ENCODE measurements at regions not wholly inside any gene's neighbourhood (a gene's known extent, or its start where the extent isn't known, plus 50 kb on each side); places are given as distances from the start of the nearest gene placed in this dataset.
"Not testable (repeated sequence)": the region's sequence is repeated elsewhere in the genome, so short reads cannot be mapped to it uniquely, and the experiment has no call there.

DNA sequence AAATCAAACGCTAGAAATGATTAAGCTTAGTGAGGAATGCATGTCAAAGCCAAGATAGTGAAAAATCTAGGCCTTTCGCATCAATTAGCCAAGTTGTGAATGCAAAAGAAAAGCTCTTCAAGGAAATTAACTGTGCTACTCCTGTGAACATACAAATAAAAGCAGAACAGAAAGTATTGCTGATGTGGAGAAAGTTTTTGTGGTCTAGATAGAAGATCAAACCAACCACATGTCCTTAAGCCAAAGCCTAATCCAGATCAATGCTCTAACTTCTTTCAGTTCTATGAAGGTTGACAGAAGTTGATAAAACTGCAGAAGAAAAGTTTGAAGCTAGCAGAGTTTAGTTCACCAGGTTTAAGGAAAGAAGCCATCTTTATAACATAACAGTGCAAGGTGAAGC is 1044.6 kb downstream of the CDH11 start:
- H3K27me3 ChIP-seq (ENCODE audit: control insufficient read depth, low read length), result no peaks in the 10 kb centered on the region
- no peaks in the 10 kb centered on the region for H3K36me3 ChIP-seq (ENCODE audit: control insufficient read depth, low read length)
- no peaks in the 10 kb centered on the region for H3K9me3 ChIP-seq (ENCODE audit: control insufficient read depth, insufficient read depth, low read length)
- no peak for TF ChIP-seq EZH2phosphoT487 (IDR thresholded peaks at IDR 0.05; ENCODE audit: borderline replicate concordance, low read length)
- TF ChIP-seq, protein P1, sequence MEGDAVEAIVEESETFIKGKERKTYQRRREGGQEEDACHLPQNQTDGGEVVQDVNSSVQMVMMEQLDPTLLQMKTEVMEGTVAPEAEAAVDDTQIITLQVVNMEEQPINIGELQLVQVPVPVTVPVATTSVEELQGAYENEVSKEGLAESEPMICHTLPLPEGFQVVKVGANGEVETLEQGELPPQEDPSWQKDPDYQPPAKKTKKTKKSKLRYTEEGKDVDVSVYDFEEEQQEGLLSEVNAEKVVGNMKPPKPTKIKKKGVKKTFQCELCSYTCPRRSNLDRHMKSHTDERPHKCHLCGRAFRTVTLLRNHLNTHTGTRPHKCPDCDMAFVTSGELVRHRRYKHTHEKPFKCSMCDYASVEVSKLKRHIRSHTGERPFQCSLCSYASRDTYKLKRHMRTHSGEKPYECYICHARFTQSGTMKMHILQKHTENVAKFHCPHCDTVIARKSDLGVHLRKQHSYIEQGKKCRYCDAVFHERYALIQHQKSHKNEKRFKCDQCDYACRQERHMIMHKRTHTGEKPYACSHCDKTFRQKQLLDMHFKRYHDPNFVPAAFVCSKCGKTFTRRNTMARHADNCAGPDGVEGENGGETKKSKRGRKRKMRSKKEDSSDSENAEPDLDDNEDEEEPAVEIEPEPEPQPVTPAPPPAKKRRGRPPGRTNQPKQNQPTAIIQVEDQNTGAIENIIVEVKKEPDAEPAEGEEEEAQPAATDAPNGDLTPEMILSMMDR (IDR thresholded peaks at IDR 0.05; ENCODE audit: low read depth, low read length, poor library complexity, severe bottlenecking), result no peak
- H3K9me2 ChIP-seq (replicated peaks; ENCODE audit: control insufficient read depth, low read length), result no peaks in the 10 kb centered on the region
- no peaks in the 10 kb centered on the region for H4K20me1 ChIP-seq (ENCODE audit: control insufficient read depth, insufficient read depth, low read depth, low read length)
- peaks cover 6% of the 10 kb centered on the region for H3K4me1 ChIP-seq (ENCODE audit: control insufficient read depth, low read length)
- no peak overlapping the region for H3K4me3 ChIP-seq (ENCODE audit: low read length)
- no peaks in the 10 kb centered on the region for H3F3A ChIP-seq (ENCODE audit: control insufficient read depth, insufficient read depth)
- H3K79me2 ChIP-seq (ENCODE audit: control insufficient read depth, low read length), result no peaks in the 10 kb centered on the region
- H3K4me2 ChIP-seq (ENCODE audit: low read length), result no peak overlapping the region
- H3K27ac ChIP-seq (ENCODE audit: low read depth, low read length), result no peak overlapping the region

DNA sequence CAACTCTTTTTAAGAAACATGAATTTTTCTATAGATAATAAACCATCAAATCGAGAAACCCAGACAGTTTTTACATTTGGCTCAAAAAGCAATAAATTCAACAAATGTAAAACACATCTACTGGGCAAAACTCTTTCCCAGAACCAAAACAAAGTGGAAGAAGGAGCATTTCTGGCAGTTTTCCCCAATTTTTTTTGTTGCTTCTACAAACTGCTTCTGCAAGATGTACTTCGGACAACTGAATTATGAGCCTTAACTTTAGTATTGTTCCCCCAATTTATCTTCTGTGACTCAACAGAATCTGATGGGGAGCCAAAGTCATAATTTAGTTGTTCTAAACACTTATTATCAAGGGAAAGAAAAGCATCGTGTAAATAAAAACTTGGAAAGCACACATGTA is 1047.2 kb downstream of the CDH11 start:
- H4K20me1 ChIP-seq (ENCODE audit: control insufficient read depth, insufficient read depth, low read depth, low read length), result no peaks in the 10 kb centered on the region
- H3K4me1 ChIP-seq (ENCODE audit: control insufficient read depth, low read length), result peaks cover 6% of the 10 kb centered on the region

DNA sequence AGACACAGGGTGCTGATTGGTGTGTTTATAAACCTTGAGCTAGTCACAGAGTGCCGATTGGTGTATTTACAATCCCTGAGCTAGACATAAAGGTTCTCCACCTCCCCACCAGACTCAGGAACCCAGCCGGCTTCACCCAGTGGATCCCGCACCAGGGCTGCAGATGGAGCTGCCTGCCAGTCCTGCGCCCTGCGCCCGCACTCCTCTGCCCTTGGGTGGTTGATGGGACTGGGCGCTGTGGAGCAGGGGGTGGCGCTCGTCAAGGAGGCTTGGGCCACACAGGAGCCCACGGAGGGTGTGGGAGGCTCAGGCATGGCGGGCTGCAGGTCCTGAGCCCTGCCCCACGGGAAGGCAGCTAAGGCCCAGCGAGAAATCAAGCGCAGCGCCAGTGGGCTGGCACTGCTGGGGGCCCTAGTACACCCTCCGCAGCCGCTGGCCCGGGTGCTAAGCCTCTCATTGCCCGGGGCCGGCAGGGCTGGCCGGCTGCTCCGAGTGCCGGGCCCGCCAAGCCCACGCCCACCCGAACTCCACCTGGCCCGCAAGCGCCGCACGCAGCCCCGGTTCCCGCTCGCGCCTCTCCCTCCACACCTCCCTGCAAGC is 1049.6 kb downstream of the CDH11 start:
- not testable (repeated sequence) for H3K36me3 ChIP-seq (ENCODE audit: control insufficient read depth, low read length); H3K27me3 ChIP-seq (ENCODE audit: control insufficient read depth, low read length); H3K9me3 ChIP-seq (ENCODE audit: control insufficient read depth, insufficient read depth, low read length); H3K4me1 ChIP-seq (ENCODE audit: control insufficient read depth, low read length); H3F3A ChIP-seq (ENCODE audit: control insufficient read depth, insufficient read depth); H3K9me2 ChIP-seq (replicated peaks; ENCODE audit: control insufficient read depth, low read length); H3K4me3 ChIP-seq (ENCODE audit: low read length); H3K27ac ChIP-seq (ENCODE audit: low read depth, low read length); H4K20me1 ChIP-seq (ENCODE audit: control insufficient read depth, insufficient read depth, low read depth, low read length); H3K4me2 ChIP-seq (ENCODE audit: low read length); H3K79me2 ChIP-seq (ENCODE audit: control insufficient read depth, low read length)

More for the DNA sequence above, 1047.2 kb downstream of the CDH11 start:
- Histone ChIP-seq H3K36me3 (ENCODE audit: control insufficient read depth, low read length) (no peaks in the 10 kb centered on the region), H3K9me3 (ENCODE audit: control insufficient read depth, insufficient read depth, low read length) (no peaks in the 10 kb centered on the region), H3K9me2 (replicated peaks; ENCODE audit: control insufficient read depth, low read length) (no peaks in the 10 kb centered on the region), H3F3A (ENCODE audit: control insufficient read depth, insufficient read depth) (no peaks in the 10 kb centered on the region), H3K4me3 (ENCODE audit: low read length) (no peak overlapping the region), H3K27ac (ENCODE audit: low read depth, low read length) (no peak overlapping the region), H3K79me2 (ENCODE audit: control insufficient read depth, low read length) (no peaks in the 10 kb centered on the region), H3K27me3 (ENCODE audit: control insufficient read depth, low read length) (no peaks in the 10 kb centered on the region), H3K4me2 (ENCODE audit: low read length) (no peak overlapping the region)
- TF ChIP-seq EZH2phosphoT487 (IDR thresholded peaks at IDR 0.05; ENCODE audit: borderline replicate concordance, low read length), result no peak
- TF ChIP-seq, protein P1 (IDR thresholded peaks at IDR 0.05; ENCODE audit: low read depth, low read length, poor library complexity, severe bottlenecking), result no peak

DNA sequence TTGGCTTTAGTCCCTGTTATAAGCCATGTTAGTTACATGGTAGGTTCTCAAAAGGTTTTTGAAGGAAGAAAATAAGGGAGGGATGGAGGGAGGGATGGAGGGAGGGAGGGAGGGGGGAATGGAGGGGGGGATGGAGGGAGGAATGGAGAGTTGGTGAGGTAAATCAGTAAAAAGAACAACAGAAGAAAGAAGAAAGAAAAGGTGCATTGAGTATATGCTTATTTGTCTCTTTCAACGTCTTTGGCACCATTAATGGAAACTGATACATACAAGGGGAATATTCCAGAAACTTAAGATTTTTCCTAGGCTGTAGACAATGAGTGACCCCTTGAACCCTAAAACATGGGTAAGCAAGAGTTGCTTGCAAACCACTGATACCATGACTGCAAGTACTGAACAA is 1056.3 kb downstream of the CDH11 start:
- no peaks in the 10 kb centered on the region for H3F3A ChIP-seq (ENCODE audit: control insufficient read depth, insufficient read depth)
- H3K9me3 ChIP-seq (ENCODE audit: control insufficient read depth, insufficient read depth, low read length), result no peaks in the 10 kb centered on the region
- H3K9me2 ChIP-seq (replicated peaks; ENCODE audit: control insufficient read depth, low read length), result no peaks in the 10 kb centered on the region
- H3K27ac ChIP-seq (ENCODE audit: low read depth, low read length), result no peak overlapping the region
- H4K20me1 ChIP-seq (ENCODE audit: control insufficient read depth, insufficient read depth, low read depth, low read length), result no peaks in the 10 kb centered on the region
- H3K4me3 ChIP-seq (ENCODE audit: low read length), result no peak overlapping the region
- H3K4me1 ChIP-seq (ENCODE audit: control insufficient read depth, low read length), result no peaks in the 10 kb centered on the region
- no peaks in the 10 kb centered on the region for H3K36me3 ChIP-seq (ENCODE audit: control insufficient read depth, low read length)
- H3K4me2 ChIP-seq (ENCODE audit: low read length), result no peak overlapping the region
- TF ChIP-seq, protein P1 (IDR thresholded peaks at IDR 0.05; ENCODE audit: low read depth, low read length, poor library complexity, severe bottlenecking), result no peak
- no peak for TF ChIP-seq EZH2phosphoT487 (IDR thresholded peaks at IDR 0.05; ENCODE audit: borderline replicate concordance, low read length)
- H3K79me2 ChIP-seq (ENCODE audit: control insufficient read depth, low read length), result no peaks in the 10 kb centered on the region
- no peaks in the 10 kb centered on the region for H3K27me3 ChIP-seq (ENCODE audit: control insufficient read depth, low read length)

Measured in DOHH2 (cell line).